T-helper 17 cell (primary cell): ENCODE measurements at regions not wholly inside any gene's neighbourhood (a gene's known extent, or its start where the extent isn't known, plus 50 kb on each side); places are given as distances from the start of the nearest gene placed in this dataset.
"Not testable (repeated sequence)": the region's sequence is repeated elsewhere in the genome, so short reads cannot be mapped to it uniquely, and the experiment has no call there.

Experiments
- ATAC-seq: fragments of 150-1000 bp; cut with Tn5 transposase; 2 replicates; pipeline ENCODE4 v1.10.0; 2021; ENCODE audit warnings: mild to moderate bottlenecking, moderate library complexity
- DNase-seq, 3 donors: peaks; one replicate each; pipeline versions ENCODE4 v3.0.0 to v3.0.0-alpha.2; 2020 to 2021
- H3K9me3 ChIP-seq: one replicate; pipeline ENCODE4 v1.7.0; 2013; ENCODE audit warnings: low read length, mild to moderate bottlenecking; ENCODE audit not compliant: control insufficient read depth, poor library complexity, severe bottlenecking
- H3K27ac Mint-ChIP-seq: one replicate; pipeline ENCODE4 v1.8.0; 2022; ENCODE audit warnings: mild to moderate bottlenecking, moderate library complexity, mixed read lengths
- H3K27me3 Mint-ChIP-seq: one replicate; pipeline ENCODE4 v1.8.0; 2022; ENCODE audit warnings: mixed read lengths
- H3K36me3 Mint-ChIP-seq: one replicate; pipeline ENCODE4 v1.8.0; 2022; ENCODE audit warnings: low read depth, mixed read lengths
- H3K4me1 Mint-ChIP-seq: one replicate; pipeline ENCODE4 v1.8.0; 2022; ENCODE audit warnings: mild to moderate bottlenecking, mixed read lengths
- H3K4me3 Mint-ChIP-seq: one replicate; pipeline ENCODE4 v1.8.0; 2022; ENCODE audit warnings: mild to moderate bottlenecking, moderate library complexity, mixed read lengths

DNA sequence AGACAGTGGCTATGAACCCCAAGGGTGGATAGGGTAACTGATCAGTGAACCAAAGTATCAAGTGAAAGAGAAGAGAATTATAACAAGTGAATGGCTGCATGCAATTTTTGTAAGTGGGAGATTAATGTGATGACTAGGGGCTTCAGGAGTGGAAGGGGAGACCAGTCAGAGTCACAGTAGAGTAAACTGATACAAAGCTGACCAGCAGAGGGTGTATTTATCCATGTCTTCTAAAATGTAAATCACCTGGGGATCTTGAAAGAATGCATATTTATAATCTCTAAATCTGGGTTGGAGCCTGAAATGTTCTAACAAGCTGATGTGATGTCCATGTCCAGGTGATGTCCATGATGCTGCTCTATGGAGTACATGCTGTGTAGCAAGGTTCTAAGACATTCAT is 1351.3 kb upstream of the CHAC2 start:
- no peak overlapping the region for H3K27ac Mint-ChIP-seq
- no peak overlapping the region for H3K4me3 Mint-ChIP-seq
- H3K9me3 ChIP-seq: no peaks in the 10 kb centered on the region
- DNase-seq: no peak
- no peak for ATAC-seq
- H3K27me3 Mint-ChIP-seq: no peaks in the 10 kb centered on the region
- H3K4me1 Mint-ChIP-seq: no peaks in the 10 kb centered on the region
- no peaks in the 10 kb centered on the region for H3K36me3 Mint-ChIP-seq

DNA sequence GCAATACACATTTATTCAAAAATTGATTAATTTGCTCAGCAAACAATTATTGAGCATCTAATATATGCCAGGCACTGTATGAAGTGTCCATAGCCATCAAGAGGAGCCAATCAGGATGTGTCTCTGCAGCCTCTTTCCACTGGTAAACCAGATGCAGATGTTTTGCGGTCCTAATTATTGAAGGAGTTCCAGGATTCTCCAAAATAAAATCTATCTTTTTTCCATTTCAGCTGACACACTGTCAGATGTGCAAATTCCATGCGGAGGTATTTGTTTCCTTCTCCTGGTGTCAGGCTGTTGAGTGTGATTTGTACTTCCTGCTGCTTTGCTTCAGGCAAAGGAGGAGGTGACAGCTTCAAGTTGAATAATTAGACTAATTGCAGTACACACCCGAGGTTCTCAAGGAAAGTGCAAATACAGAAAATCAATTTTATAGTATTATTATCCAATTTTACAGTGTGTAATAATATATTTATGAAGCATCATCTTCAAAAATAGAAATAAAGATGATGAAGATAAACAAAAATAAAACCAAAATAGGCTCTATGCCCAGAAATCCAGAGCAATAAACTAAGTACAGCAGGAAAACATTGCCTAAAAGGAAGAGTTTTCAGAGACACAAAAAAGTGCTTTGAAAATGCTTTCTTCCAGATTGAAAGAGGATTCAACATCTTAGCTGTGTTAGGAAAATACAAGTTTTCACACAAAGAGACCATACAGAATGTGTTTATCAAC is 1352.9 kb upstream of the CHAC2 start:
- no peaks in the 10 kb centered on the region for H3K36me3 Mint-ChIP-seq
- no peak overlapping the region for H3K4me3 Mint-ChIP-seq
- no peaks in the 10 kb centered on the region for H3K27me3 Mint-ChIP-seq
- no peaks in the 10 kb centered on the region for H3K4me1 Mint-ChIP-seq
- no peak for DNase-seq
- ATAC-seq: no peak
- H3K27ac Mint-ChIP-seq: no peak overlapping the region
- no peaks in the 10 kb centered on the region for H3K9me3 ChIP-seq

DNA sequence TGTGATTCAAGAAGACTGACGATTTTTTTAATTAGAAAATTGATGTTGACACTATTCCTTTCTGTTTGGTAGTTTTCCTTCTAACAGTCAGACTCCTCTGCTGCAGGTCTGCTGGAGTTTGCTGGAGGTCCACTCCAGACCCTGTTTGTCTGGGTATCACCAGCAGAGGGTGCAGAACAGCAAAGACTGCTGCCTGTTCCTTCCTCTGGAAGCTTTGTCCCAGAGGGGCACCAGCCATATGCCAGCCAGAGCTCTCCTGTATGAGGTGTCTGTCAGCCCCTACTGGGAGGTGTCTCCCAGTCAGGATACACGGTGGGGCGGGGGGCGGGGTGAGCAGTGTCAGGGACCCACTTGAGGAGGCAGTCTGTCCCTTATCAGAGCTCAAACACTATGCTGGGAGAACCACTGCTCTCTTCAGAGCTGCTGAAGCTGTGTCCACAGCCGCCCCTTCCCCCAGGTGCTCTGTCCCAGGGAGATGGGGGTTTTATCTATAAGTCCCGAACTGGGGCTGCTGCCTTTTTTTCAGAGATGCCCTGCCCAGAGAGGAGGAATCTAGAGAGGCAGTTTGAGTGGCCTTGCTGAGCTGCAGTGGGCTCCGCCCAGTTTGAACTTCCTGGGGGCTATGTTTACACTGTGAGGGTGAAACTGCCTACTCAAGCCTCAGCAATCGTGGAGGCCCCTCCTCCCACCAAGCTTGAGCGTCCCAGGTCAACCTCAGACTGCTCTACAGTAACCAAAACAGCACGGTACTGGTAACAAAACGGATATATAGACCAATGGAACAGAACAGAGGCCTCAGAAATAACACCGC is 1358.1 kb upstream of the CHAC2 start:
- not testable (repeated sequence) for H3K27me3 Mint-ChIP-seq, H3K4me1 Mint-ChIP-seq, H3K36me3 Mint-ChIP-seq, H3K27ac Mint-ChIP-seq, H3K9me3 ChIP-seq, DNase-seq, H3K4me3 Mint-ChIP-seq, ATAC-seq

DNA sequence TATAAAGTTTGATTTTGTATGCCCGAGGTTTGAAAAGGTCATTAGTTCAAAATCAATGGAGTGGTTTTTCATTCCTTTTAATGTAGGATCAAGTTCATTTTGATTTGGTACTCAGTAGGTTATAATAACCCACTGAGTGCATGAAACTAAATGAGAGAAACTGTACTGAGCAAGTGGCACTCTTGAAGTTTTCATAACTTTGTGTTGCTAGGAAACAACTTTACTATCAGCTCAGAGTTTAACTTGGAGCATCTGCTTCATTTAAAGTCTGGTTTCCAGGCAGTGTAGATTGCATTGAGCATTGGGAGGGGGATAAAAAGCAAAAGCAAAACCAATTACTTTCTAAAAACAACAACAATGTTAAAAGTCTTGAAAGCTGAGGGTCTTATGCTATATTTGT is 1361.6 kb upstream of the CHAC2 start:
- no peak overlapping the region for H3K4me3 Mint-ChIP-seq
- no peak for DNase-seq
- H3K36me3 Mint-ChIP-seq: no peaks in the 10 kb centered on the region
- no peaks in the 10 kb centered on the region for H3K4me1 Mint-ChIP-seq
- H3K27me3 Mint-ChIP-seq: no peaks in the 10 kb centered on the region
- H3K27ac Mint-ChIP-seq: no peak overlapping the region
- ATAC-seq: no peak
- H3K9me3 ChIP-seq: no peaks in the 10 kb centered on the region

DNA sequence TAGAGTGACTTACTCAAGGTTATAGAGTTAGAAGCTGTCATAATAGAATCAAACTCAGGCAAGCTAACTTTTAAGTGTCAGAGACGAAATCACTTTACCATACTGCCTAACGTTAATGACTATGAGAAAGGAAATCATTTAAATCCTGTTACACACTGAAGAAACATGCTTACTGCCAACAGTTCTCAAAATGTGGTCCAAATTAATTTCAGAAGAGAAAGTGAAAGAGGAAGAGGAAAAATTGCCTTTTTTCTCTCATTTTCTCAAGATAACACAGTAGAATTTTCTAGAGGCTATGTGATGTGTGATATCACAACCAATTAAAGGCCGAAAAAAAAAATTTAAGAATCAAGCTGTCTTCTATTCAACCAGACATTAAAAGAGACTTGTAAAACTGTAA is 1362.7 kb upstream of the CHAC2 start:
- Mint-ChIP-seq H3K4me1 (no peaks in the 10 kb centered on the region), H3K27me3 (no peaks in the 10 kb centered on the region), H3K4me3 (no peak overlapping the region), H3K36me3 (no peaks in the 10 kb centered on the region), H3K27ac (no peak overlapping the region)
- DNase-seq (no peak), ATAC-seq (no peak)
- H3K9me3 ChIP-seq: no peaks in the 10 kb centered on the region

DNA sequence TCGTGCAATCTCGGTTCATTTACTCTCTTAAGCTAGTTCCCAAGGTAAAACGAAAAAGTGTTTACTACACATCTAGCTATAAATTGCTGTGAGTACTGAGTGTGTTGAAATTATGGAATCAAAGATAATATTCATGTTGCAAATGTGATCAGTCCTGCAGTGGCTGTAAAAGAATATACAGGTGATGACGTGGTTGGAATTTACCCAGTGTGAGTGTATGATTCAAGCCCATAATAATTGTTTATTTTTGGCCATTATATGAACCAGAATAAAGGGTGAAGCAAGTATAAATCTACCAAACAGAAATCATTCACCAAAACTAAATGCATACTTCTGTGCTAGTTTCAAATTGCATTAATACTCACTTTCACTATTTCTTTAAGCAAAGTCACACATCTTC is 1363.6 kb upstream of the CHAC2 start:
- Mint-ChIP-seq H3K4me1 (no peaks in the 10 kb centered on the region), H3K27ac (no peak overlapping the region), H3K4me3 (no peak overlapping the region), H3K27me3 (no peaks in the 10 kb centered on the region), H3K36me3 (no peaks in the 10 kb centered on the region)
- no peaks in the 10 kb centered on the region for H3K9me3 ChIP-seq
- ATAC-seq (no peak), DNase-seq (no peak)

DNA sequence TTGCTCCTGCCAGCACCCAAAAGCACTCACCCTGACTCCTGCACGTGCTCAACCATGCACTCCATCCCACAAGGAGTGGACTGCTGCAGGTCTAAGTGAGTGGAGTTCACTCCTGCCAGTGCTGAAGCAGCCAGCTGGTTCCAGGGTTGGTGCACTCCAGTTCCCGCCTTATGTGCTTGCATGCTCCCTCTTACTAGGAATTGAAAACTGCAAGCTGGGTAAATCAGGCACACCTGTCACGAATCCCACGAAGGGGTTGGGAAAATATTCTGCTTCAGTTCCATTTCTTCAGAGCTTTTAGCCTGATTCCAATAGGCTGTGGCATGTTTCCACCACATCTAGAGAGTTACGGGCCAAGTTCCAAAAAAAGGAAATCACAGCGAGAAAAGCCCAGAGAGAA is 1365.5 kb upstream of the CHAC2 start:
- no peak for ATAC-seq
- H3K4me1 Mint-ChIP-seq: no peaks in the 10 kb centered on the region

DNA sequence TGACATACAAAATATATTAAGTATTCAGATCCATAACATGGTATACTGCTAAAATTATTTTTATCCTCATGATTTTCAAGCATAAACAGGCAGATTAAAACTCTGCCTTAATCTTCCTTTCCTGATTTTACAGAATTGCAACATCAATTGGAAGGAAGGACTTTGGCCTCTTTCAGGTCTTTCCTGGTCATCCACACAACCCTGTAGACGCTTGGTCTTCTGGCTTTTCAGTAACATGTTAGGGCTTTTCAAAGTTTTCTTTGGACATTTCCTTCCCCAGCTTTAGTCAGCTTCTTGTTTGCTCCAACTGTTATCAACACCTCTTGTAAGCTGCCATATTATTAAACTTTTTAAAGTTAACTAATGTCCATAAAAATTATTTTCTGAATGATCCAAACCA is 1364.9 kb upstream of the NRXN1 start:
- no peaks in the 10 kb centered on the region for H3K27me3 Mint-ChIP-seq
- no peaks in the 10 kb centered on the region for H3K9me3 ChIP-seq
- no peak for ATAC-seq
- H3K4me1 Mint-ChIP-seq: no peaks in the 10 kb centered on the region
- DNase-seq: no peak
- no peaks in the 10 kb centered on the region for H3K36me3 Mint-ChIP-seq
- H3K27ac Mint-ChIP-seq: no peak overlapping the region
- no peak overlapping the region for H3K4me3 Mint-ChIP-seq

More for the DNA sequence above, 1365.5 kb upstream of the CHAC2 start:
- H3K9me3 ChIP-seq: no peaks in the 10 kb centered on the region
- no peak for DNase-seq
- Mint-ChIP-seq H3K27me3 (no peaks in the 10 kb centered on the region), H3K36me3 (no peaks in the 10 kb centered on the region), H3K27ac (no peak overlapping the region), H3K4me3 (no peak overlapping the region)

DNA sequence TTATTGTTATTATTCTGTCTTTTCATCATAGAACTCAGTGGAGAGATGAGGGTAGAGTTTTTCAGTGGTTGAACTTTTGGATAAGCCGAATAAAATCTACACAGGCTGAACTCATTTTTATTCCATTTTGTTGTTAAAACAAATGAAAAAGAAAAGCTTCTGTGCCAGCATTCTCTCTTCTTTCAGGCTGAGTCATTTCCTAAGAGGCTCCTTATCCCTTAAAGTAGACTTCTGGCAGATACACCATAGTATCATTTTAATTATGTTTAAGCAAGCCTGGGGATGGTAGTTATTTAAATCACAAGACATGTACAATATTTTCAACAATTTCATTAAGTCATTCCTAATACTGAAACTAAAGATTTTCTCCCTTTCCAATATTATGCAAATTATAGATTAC is 1364.0 kb upstream of the NRXN1 start:
- Mint-ChIP-seq H3K36me3 (no peaks in the 10 kb centered on the region), H3K27me3 (no peaks in the 10 kb centered on the region), H3K4me1 (no peaks in the 10 kb centered on the region), H3K4me3 (no peak overlapping the region), H3K27ac (no peak overlapping the region)
- H3K9me3 ChIP-seq: no peaks in the 10 kb centered on the region
- DNase-seq: no peak
- no peak for ATAC-seq

DNA sequence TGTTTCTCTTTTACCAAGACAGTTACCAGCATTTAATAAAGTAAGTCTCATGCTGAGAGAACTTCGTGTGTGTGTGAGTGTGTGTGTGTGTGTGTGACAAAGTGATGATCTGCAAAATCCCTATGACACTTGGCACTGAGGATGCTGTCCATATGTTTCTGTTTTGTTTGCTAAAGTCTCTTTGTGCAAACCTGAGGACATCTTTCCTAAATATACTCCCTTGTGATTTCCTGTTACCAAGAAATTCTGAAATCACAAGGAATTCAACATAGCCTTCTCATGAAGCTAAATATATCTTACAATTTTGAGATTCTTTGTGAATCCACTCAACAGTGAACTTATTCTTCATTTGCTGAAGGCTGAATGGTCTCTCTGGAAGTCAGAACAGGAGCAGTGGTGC is 1359.7 kb upstream of the NRXN1 start:
- H3K27ac Mint-ChIP-seq: no peak overlapping the region
- H3K4me3 Mint-ChIP-seq: no peak overlapping the region
- DNase-seq (no peak), ATAC-seq (no peak)
- H3K4me1 Mint-ChIP-seq: no peaks in the 10 kb centered on the region
- no peaks in the 10 kb centered on the region for H3K27me3 Mint-ChIP-seq
- no peaks in the 10 kb centered on the region for H3K36me3 Mint-ChIP-seq
- H3K9me3 ChIP-seq: no peaks in the 10 kb centered on the region

DNA sequence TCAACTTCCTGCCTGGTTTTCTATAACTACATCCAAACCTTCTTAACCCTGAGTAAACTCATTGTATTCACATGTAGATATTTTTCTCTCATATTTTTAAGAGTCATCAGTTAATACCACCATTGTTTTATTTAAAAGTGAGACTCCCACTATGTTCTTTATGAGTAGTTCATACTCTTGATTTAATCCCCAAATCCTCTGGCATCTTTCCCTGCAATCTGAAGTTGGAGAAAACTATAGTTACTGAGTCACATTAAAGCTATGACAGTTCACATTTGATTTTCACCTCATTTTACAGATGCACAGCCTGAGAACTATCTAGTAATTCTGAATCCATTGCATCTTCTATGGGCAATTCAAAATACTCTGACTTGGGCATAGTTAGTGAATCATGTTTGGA is 1358.7 kb upstream of the NRXN1 start:
- no peaks in the 10 kb centered on the region for H3K36me3 Mint-ChIP-seq
- no peak overlapping the region for H3K4me3 Mint-ChIP-seq
- H3K27me3 Mint-ChIP-seq: no peaks in the 10 kb centered on the region
- DNase-seq (no peak), ATAC-seq (no peak)
- no peak overlapping the region for H3K27ac Mint-ChIP-seq
- no peaks in the 10 kb centered on the region for H3K4me1 Mint-ChIP-seq
- H3K9me3 ChIP-seq: no peaks in the 10 kb centered on the region

DNA sequence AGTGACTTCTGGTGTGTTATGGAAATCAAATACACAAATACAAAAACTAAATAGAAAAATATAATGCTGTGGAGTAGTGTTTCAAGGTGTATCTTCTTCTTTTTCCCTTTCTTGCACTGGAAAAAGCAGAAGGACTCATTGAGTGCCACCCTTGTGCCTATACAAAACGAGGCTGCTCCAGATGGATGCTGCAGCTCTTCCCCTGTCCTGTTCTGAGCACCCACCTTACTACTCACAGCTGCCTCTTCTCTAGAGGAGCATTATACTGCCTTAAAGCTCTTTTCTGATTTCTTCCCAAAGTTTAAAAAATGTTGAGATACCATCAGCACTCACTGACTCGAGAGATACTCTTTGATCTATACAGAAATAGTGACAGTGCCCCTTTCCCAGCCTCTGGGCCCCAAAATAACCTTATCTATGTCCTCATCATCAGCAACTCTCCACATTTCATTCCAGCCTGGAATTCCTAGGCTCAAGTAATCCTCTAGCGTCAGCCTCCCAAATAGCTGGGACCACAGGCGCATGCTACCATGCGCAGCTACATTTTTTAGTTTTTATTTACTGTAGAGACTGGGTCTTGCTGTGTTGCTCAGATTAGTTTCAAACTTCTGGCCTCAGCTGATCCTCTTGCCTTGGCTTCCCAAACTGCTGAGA is 1356.1 kb upstream of the NRXN1 start:
- no peak for DNase-seq
- H3K4me3 Mint-ChIP-seq: no peak overlapping the region
- H3K9me3 ChIP-seq: no peaks in the 10 kb centered on the region
- no peaks in the 10 kb centered on the region for H3K4me1 Mint-ChIP-seq
- ATAC-seq: no peak
- no peak overlapping the region for H3K27ac Mint-ChIP-seq
- H3K27me3 Mint-ChIP-seq: no peaks in the 10 kb centered on the region
- H3K36me3 Mint-ChIP-seq: no peaks in the 10 kb centered on the region

DNA sequence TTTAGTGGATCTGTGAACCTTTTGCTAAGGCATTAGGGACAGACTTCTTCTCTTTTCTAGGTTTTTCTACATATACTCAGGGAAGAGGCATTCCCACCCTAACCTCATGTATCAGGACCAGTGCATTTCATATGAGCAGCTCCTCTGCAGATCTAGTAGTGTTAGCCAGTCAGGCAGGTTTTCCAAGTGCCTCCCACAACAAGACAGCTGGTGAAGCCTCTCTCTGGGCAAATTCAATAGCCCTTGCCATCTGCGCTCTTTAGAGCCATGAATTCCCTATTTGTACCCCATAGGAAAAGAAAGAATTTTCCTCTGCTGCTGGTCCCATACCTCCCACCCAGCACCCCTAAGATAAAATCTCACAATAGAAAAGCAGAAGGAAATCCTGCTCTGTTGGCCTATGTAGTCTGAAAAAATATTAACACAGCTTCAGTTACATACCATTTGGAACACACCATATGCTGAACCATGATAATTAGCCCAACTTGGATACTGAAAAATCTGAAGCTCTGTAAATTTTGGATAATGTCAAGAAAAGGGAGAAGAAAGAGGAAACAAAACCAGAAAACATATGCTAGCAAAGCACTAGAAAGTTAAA is 1354.6 kb upstream of the NRXN1 start:
- Mint-ChIP-seq H3K36me3 (no peaks in the 10 kb centered on the region), H3K4me1 (no peaks in the 10 kb centered on the region), H3K4me3 (no peak overlapping the region), H3K27me3 (no peaks in the 10 kb centered on the region), H3K27ac (no peak overlapping the region)
- DNase-seq (no peak), ATAC-seq (no peak)
- H3K9me3 ChIP-seq: no peaks in the 10 kb centered on the region
